ENCODE measurements at regions not wholly inside any gene's neighbourhood (a gene's known extent, or its start where the extent isn't known, plus 50 kb on each side); places are given as distances from the start of the nearest gene placed in this dataset.

DNA sequence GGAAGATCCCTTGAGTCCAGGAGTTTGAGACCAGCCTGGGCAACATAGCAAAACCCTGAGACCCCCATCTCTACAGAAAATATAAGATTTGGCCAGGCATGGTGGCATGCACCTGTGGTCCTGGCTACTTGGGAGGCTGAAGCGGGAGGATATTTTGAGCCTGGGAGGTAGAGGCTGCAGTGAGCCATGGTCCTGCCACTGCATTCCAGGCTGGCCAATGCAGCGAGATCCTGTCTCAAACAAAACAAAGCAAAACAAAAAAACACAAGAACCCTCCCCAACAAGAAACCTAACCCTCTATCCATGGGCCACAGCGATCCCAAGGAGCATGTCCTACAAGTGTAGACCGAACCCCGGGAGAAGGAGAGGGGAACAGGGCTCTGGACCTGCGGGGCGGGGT is 133.3 kb downstream of the MGAT5B start:
- no peak overlapping the region for H3K4me3 ChIP-seq (ENCODE audit: low read depth, low read length)
- TF ChIP-seq, protein P1, sequence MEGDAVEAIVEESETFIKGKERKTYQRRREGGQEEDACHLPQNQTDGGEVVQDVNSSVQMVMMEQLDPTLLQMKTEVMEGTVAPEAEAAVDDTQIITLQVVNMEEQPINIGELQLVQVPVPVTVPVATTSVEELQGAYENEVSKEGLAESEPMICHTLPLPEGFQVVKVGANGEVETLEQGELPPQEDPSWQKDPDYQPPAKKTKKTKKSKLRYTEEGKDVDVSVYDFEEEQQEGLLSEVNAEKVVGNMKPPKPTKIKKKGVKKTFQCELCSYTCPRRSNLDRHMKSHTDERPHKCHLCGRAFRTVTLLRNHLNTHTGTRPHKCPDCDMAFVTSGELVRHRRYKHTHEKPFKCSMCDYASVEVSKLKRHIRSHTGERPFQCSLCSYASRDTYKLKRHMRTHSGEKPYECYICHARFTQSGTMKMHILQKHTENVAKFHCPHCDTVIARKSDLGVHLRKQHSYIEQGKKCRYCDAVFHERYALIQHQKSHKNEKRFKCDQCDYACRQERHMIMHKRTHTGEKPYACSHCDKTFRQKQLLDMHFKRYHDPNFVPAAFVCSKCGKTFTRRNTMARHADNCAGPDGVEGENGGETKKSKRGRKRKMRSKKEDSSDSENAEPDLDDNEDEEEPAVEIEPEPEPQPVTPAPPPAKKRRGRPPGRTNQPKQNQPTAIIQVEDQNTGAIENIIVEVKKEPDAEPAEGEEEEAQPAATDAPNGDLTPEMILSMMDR (IDR thresholded peaks at IDR 0.05; ENCODE audit: insufficient read depth, low read depth, low read length, missing control alignments), result no peak
- no peak for DNase-seq (ENCODE audit: low read depth)

DNA sequence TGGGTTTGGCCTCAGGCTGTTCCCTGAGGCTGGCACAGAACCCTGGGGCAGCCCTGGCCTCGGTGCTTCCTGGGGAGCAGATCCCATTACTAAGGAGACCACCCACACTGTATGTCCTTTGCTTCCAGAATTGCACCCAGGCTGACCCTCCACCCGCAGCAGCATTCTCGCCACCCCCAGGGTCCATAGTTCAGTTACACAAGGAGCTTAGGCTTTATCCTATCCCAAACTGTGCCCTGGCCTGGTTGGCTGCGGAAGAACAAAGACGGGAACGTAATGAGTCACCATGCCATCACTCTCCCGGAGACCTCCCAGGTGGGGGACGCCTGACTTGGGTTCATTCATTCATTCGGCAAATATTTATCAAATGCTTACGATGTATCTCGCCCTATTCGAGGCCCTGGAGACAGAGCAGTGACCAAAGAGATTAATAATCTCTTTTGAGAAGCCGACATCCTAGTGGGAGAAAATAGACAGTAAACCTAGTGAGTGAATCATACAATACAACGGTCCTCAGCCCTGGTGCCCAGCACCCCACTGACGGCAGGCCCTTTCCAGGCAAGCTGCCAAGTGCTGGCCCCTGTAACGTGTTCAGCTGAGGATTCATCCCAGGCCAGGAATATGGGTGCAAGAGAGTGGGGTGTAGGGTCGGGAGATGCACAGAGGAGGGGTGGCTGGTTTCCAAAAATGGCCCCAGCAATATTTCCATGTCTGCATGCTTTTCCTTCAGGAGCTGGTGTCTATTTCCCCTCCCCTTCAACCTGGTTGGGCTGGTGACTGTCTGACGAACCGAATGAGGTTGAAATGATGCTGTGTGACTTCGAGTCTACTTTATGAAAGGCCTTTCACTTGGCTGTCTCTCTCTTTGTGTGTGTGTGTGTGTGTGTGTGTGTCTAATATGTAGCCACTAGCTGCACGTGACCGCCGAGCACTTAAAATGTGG is 134.2 kb downstream of the MGAT5B start:
- TF ChIP-seq, protein P1 (IDR thresholded peaks at IDR 0.05; ENCODE audit: insufficient read depth, low read depth, low read length, missing control alignments), result no peak
- H3K4me3 ChIP-seq (ENCODE audit: low read depth, low read length), result no peak overlapping the region
- DNase-seq (ENCODE audit: low read depth), result no peak

DNA sequence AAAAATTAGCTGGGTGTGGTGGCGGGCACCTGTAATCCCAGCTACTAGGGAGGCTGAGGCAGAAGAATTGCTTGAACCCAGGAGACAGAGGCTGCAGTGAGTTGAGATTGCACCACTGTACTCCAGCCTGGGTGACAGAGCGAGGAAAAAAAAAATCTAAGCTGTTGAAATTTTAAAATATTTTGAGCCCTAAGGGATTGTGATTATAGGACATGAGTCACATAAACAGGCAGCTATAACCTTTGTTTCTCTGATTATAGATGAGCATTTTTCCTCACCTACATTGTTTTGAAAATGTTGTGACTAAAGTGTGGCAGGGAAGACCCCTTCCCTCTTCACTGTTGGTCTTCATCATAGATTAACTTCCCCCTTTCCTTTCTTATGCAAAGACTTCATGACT is 135.5 kb downstream of the MGAT5B start:
- H3K4me3 ChIP-seq (ENCODE audit: low read depth, low read length), result no peak overlapping the region
- TF ChIP-seq, protein P1 (IDR thresholded peaks at IDR 0.05; ENCODE audit: insufficient read depth, low read depth, low read length, missing control alignments), result no peak
- DNase-seq (ENCODE audit: low read depth), result no peak

DNA sequence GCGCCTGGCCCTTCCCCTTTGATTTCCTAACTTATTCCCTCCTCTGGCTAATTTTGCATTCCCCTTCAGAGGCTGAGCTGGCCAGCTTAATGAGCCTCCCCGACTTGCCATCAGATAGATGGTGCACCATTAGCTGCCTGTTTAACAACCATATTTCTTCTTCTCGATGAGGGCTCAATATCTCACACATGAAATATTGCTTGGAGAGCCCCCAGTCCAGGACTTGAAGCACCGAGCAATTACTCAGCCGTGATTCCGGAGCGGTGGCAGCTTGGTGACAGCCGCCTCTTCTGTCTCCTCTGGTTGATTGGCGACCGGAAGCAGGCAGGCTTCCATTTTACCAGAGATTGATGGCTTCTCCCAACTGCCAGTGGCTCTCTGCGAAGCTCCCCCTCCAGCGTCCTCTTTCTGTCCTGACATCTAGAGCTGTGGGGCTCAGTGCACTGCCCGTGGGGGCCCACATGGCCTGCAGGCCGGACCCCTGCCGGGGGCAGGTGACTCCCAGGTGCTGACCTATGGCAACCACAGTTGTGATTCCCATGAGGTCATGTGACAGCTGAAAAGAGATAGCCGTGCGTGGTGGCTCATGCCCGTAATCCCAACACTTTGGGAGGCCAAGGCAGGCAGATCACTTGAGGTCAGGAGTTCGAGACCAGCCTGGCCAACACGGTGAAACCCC is 133.7 kb upstream of the SEC14L1 start:
- DNase-seq (ENCODE audit: low read depth), result peak; percentile 36
- no peak overlapping the region for H3K4me3 ChIP-seq (ENCODE audit: low read depth, low read length)
- TF ChIP-seq, protein P1 (IDR thresholded peaks at IDR 0.05; ENCODE audit: insufficient read depth, low read depth, low read length, missing control alignments), result no peak

DNA sequence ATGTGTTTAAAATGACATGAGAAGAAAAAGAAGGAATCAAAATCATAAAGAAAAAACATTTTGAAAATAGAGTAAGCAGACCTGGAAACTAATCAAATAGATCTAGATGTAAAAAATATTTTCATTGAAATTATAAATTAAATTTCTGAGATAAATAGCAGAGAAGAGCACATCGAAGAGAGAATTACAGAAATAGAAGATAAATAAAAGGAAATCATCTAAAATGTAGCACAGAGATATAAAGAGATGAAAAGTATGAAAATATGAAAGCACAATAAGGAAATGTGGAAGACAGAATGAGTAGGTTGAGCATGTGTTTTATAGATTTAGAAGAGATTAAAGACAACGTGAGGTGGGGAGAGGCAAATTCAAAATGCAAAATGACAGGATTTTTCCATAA is 130.9 kb upstream of the SEC14L1 start:
- no peak overlapping the region for H3K4me3 ChIP-seq (ENCODE audit: low read depth, low read length)
- no peak for DNase-seq (ENCODE audit: low read depth)
- TF ChIP-seq, protein P1 (IDR thresholded peaks at IDR 0.05; ENCODE audit: insufficient read depth, low read depth, low read length, missing control alignments), result no peak

DNA sequence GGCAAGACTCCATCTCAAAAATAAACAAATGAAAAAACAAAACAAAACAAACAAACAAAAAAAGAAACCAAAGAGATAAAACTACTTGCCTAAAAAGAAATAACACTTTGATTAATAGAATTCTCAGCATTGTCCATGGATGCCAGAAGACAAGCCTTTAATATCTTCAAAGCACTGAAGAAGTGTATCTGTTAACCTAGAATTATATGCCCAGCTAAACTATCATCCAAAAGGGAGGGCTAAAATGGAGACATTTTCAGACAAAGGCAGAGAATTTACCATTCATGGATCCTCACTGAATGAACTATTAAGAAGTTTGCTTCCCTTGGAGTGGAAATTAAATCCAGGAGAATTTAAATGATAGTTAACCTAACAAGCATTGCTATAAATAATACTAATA is 130.1 kb upstream of the SEC14L1 start:
- no peak for DNase-seq (ENCODE audit: low read depth)
- no peak overlapping the region for H3K4me3 ChIP-seq (ENCODE audit: low read depth, low read length)
- TF ChIP-seq, protein P1 (IDR thresholded peaks at IDR 0.05; ENCODE audit: insufficient read depth, low read depth, low read length, missing control alignments), result no peak
